WTC11 (cell line): ENCODE measurements at regions not wholly inside any gene's neighbourhood (a gene's known extent, or its start where the extent isn't known, plus 50 kb on each side); places are given as distances from the start of the nearest gene placed in this dataset.

Experiments used
- ATAC-seq: fragments of 200-7000 bp; cut with Tn5 transposase; 2 replicates; pipeline ENCODE4 v1.10.0; 2021; ENCODE audit warnings: mild to moderate bottlenecking, moderate library complexity
- CTCF ChIA-PET: fragments of 300-600 bp; sonication (Branson Sonifier 250); formaldehyde crosslinking; loops from one replicate; lab custom pipeline; 2021; ENCODE audit warnings: antibody characterized with exemption; lab: Charles Lee
- POLR2A ChIA-PET: fragments of 350-600 bp; sonication (Branson Sonifier 250); formaldehyde crosslinking; loops from one replicate; lab custom pipeline; 2021; ENCODE audit warnings: antibody characterized with exemption; lab: Charles Lee
- DNase-seq: peaks from one replicate; pipeline ENCODE4 v3.0.0; 2021; ENCODE audit warnings: low spot score
- H3K27ac Mint-ChIP-seq: 2 replicates; pipeline ENCODE4 v1.8.0; 2021; ENCODE audit warnings: mixed read lengths
- H3K27me3 Mint-ChIP-seq: 2 replicates; pipeline ENCODE4 v1.8.0; 2021; ENCODE audit warnings: low read depth, mild to moderate bottlenecking, moderate library complexity, mixed read lengths
- H3K36me3 Mint-ChIP-seq: 2 replicates; pipeline ENCODE4 v1.8.0; 2021; ENCODE audit warnings: mixed read lengths
- H3K4me1 Mint-ChIP-seq: 2 replicates; pipeline ENCODE4 v1.8.0; 2022; ENCODE audit warnings: mixed read lengths
- H3K4me3 Mint-ChIP-seq: 2 replicates; pipeline ENCODE4 v1.8.0; 2021; ENCODE audit warnings: mild to moderate bottlenecking, moderate library complexity, mixed read lengths
- H3K9me3 Mint-ChIP-seq: 2 replicates; pipeline ENCODE4 v1.8.0; 2021; ENCODE audit warnings: mixed read lengths
- AR ChIP-seq: fragments of 250-450 bp; sonication (Bioruptor Pico); IDR thresholded peaks from 2 replicates; pipeline ENCODE4 v1.9.0; 2021; ENCODE audit warnings: mild to moderate bottlenecking
- ATF3 ChIP-seq: sonication (generic); formaldehyde crosslinking; conservative IDR thresholded peaks from 2 replicates; pipeline ENCODE4 v1.8.1; 2022; ENCODE audit warnings: mild to moderate bottlenecking, missing genetic modification reagents
- ERG ChIP-seq: fragments of 250-450 bp; sonication (Bioruptor Pico); IDR thresholded peaks from 2 replicates; pipeline ENCODE4 v1.8.0; 2021; ENCODE audit warnings: mild to moderate bottlenecking
- FOXJ3 ChIP-seq: sonication (generic); formaldehyde crosslinking; IDR thresholded peaks from 2 replicates; pipeline ENCODE4 v1.9.0; 2021; ENCODE audit warnings: missing genetic modification reagents, mild to moderate bottlenecking, borderline replicate concordance
- FOXK1 ChIP-seq: sonication (generic); formaldehyde crosslinking; IDR thresholded peaks from 2 replicates; pipeline ENCODE4 v1.8.0; 2022; ENCODE audit warnings: mild to moderate bottlenecking, moderate library complexity, missing genetic modification reagents
- FOXP1 ChIP-seq: sonication (generic); formaldehyde crosslinking; IDR thresholded peaks from 2 replicates; pipeline ENCODE4 v1.8.0; 2022; ENCODE audit warnings: missing genetic modification reagents, mild to moderate bottlenecking, moderate library complexity, borderline replicate concordance
- GABPB1 ChIP-seq: sonication (generic); formaldehyde crosslinking; IDR thresholded peaks from 2 replicates; pipeline ENCODE4 v1.8.1; 2023; ENCODE audit warnings: mild to moderate bottlenecking, missing genetic modification reagents
- GRHL2 ChIP-seq: fragments of 250-450 bp; sonication (Bioruptor Pico); IDR thresholded peaks from 2 replicates; pipeline ENCODE4 v1.8.0; 2022; ENCODE audit warnings: mild to moderate bottlenecking, moderate library complexity; ENCODE audit not compliant: insufficient replicate concordance, severe bottlenecking
- PREB ChIP-seq: sonication (generic); formaldehyde crosslinking; IDR thresholded peaks from 2 replicates; pipeline ENCODE4 v1.8.1; 2022; ENCODE audit warnings: mild to moderate bottlenecking, missing genetic modification reagents, moderate library complexity, borderline replicate concordance
- SMAD3 ChIP-seq: sonication (generic); formaldehyde crosslinking; IDR thresholded peaks from 2 replicates; pipeline ENCODE4 v1.8.0; 2022; ENCODE audit warnings: missing genetic modification reagents, mild to moderate bottlenecking, borderline replicate concordance
- STAT6 ChIP-seq: sonication (generic); formaldehyde crosslinking; conservative IDR thresholded peaks from 2 replicates; pipeline ENCODE4 v1.8.1; 2023; ENCODE audit warnings: mild to moderate bottlenecking, low read depth, missing genetic modification reagents, moderate library complexity
- USF1 ChIP-seq: sonication (generic); formaldehyde crosslinking; IDR thresholded peaks from 2 replicates; pipeline ENCODE4 v1.8.0; 2022; ENCODE audit warnings: mild to moderate bottlenecking, missing genetic modification reagents
- ZBTB21 ChIP-seq: sonication (generic); formaldehyde crosslinking; IDR thresholded peaks from 2 replicates; pipeline ENCODE4 v1.8.1; 2023; ENCODE audit warnings: mild to moderate bottlenecking, missing genetic modification reagents, borderline replicate concordance
- ZNF396 ChIP-seq: fragments of 250-450 bp; sonication (Bioruptor Pico); IDR thresholded peaks from 2 replicates; pipeline ENCODE4 v1.8.0; 2021; ENCODE audit warnings: mild to moderate bottlenecking, moderate library complexity, borderline replicate concordance
- ZNF532 ChIP-seq: fragments of 250-450 bp; sonication (Bioruptor Pico); IDR thresholded peaks from 2 replicates; pipeline ENCODE4 v1.9.0; 2021; ENCODE audit warnings: mild to moderate bottlenecking, borderline replicate concordance

- Mint-ChIP-seq H3K36me3 (no peaks in the 10 kb centered on the region), H3K4me1 (no peaks in the 10 kb centered on the region), H3K27me3 (no peaks in the 10 kb centered on the region; the same call in 1 of the 2 replicates), H3K4me3 (no peak overlapping the region)
- DNase-seq, result no peak
- CTCF ChIA-PET, result interaction anchor here (1.5 to 1.9 kb wide), 2 partner anchors 37 to 213 kb away, joined by 6 to 7 read pairs; no protein-coding TSS in a partner anchor
- ATAC-seq, result no peak
- TF ChIP-seq ATF3 (CRISPR knock-in tag) (no peak), STAT6 (no peak), ZBTB21 (CRISPR knock-in tag) (no peak), ZNF532 (CRISPR knock-in tag) (no peak), USF1 (CRISPR knock-in tag) (no peak), ZNF396 (no peak), PREB (CRISPR knock-in tag) (no peak), SMAD3 (CRISPR knock-in tag) (no peak), GRHL2 (CRISPR knock-in tag) (no peak), FOXK1 (CRISPR knock-in tag) (no peak)
- TF ChIP-seq, all 79 proteins: peak for 0
- Mint-ChIP-seq H3K27ac (no peak overlapping the region), H3K9me3 (peaks cover under 1% of the 10 kb centered on the region; the same call in 1 of the 2 replicates)
- POLR2A ChIA-PET, result no interaction called here
Observed at GRCh38 chr13:24016046-24016445, 118.7 kb upstream of the C1QTNF9B start.

GRCh38 chr13:24022568-24022967, 125.3 kb upstream of the C1QTNF9B start:
- no peaks in the 10 kb centered on the region; the same call in 1 of the 2 replicates for H3K27me3 Mint-ChIP-seq
- H3K9me3 Mint-ChIP-seq, result peaks cover 16% of the 10 kb centered on the region
- DNase-seq (no peak), ATAC-seq (no peak)
- no peak overlapping the region for H3K4me3 Mint-ChIP-seq
- ChIA-PET POLR2A (no interaction called here), CTCF (interaction anchor here (4.6 kb wide), 1 partner anchor 196 kb away, joined by 59 read pairs; no protein-coding TSS in a partner anchor)
- peaks cover 5% of the 10 kb centered on the region; the same call in 1 of the 2 replicates for H3K36me3 Mint-ChIP-seq
- H3K4me1 Mint-ChIP-seq, result no peaks in the 10 kb centered on the region
- no peak overlapping the region for H3K27ac Mint-ChIP-seq
- TF ChIP-seq AR (CRISPR knock-in tag) (no peak), GABPB1 (CRISPR knock-in tag) (no peak), FOXJ3 (no peak), PREB (CRISPR knock-in tag) (no peak), ERG (no peak), FOXP1 (no peak)
